Gastroesophageal sphincter (tissue), 3 donors: ENCODE measurements at regions not wholly inside any gene's neighbourhood (a gene's known extent, or its start where the extent isn't known, plus 50 kb on each side); places are given as distances from the start of the nearest gene placed in this dataset.

ENCODE experiments used
- CTCF ChIP-seq, 4 experiments: fragments of 200-600 bp in 2 of 4; fragments of 450-650 bp in 2 of 4; sonication (generic) in 1 of 4; IDR thresholded peaks; one replicate each; pipeline ENCODE4 v1.5.1; 2017 to 2019; ENCODE audit warnings: antibody characterized with exemption in 4 of 4, mild to moderate bottlenecking in 2 of 4, moderate library complexity in 2 of 4
- POLR2A ChIP-seq, 2 donors: fragments of 450-650 bp; IDR thresholded peaks; one replicate each; pipeline ENCODE4 v1.6.1; 2017; ENCODE audit warnings: antibody characterized with exemption in 2 of 2, mild to moderate bottlenecking in 2 of 2, moderate library complexity in 1 of 2
- POLR2AphosphoS5 ChIP-seq: sonication (generic); formaldehyde crosslinking; IDR thresholded peaks from one replicate; pipeline ENCODE4 v1.6.1; 2017; ENCODE audit warnings: antibody characterized with exemption

GRCh38 chr2:8246137-8246536 is 435.7 kb upstream of the ID2 start:
- no peak for TF ChIP-seq CTCF (IDR thresholded peaks at IDR 0.05)
- TF ChIP-seq POLR2A (IDR thresholded peaks at IDR 0.05), result no peak
- TF ChIP-seq POLR2AphosphoS5, result no peak
